GM23338 (cell line): ENCODE measurements at regions not wholly inside any gene's neighbourhood (a gene's known extent, or its start where the extent isn't known, plus 50 kb on each side); places are given as distances from the start of the nearest gene placed in this dataset.

ENCODE experiments used
- ATAC-seq: fragments of 200-7000 bp; cut with Tn5 transposase; 3 replicates; pipeline ENCODE4 v1.9.1; 2020
- DNase-seq: peaks from one replicate; pipeline ENCODE4 v3.0.0-alpha.2; 2015; ENCODE audit warnings: low spot score
- H2AFZ ChIP-seq: fragments of 200-600 bp; sonication (generic); 2 replicates; pipeline ENCODE4 v1.8.0; 2016; ENCODE audit warnings: antibody characterized with exemption, mild to moderate bottlenecking, moderate library complexity
- H3F3A ChIP-seq: fragments of 200-600 bp; sonication (generic); replicated peaks from 2 replicates; pipeline ENCODE4 v1.8.0; 2017; ENCODE audit warnings: antibody characterized with exemption, mixed run types, low read depth
- H3K27ac ChIP-seq: fragments of 200-600 bp; sonication (generic); 2 replicates; pipeline ENCODE4 v1.6.1; 2016; ENCODE audit warnings: low read depth
- H3K27me3 ChIP-seq: fragments of 200-600 bp; sonication (generic); 2 replicates; pipeline ENCODE4 v1.8.0; 2016; ENCODE audit warnings: mild to moderate bottlenecking, mixed run types, moderate library complexity; ENCODE audit not compliant: insufficient read depth
- H3K36me3 ChIP-seq: fragments of 200-600 bp; sonication (generic); 2 replicates; pipeline ENCODE4 v1.8.0; 2016; ENCODE audit warnings: mild to moderate bottlenecking; ENCODE audit not compliant: insufficient read depth
- H3K4me1 ChIP-seq: fragments of 200-600 bp; sonication (generic); 2 replicates; pipeline ENCODE4 v1.8.0; 2016; ENCODE audit warnings: mild to moderate bottlenecking, moderate library complexity; ENCODE audit not compliant: insufficient read depth
- H3K4me2 ChIP-seq: fragments of 200-600 bp; sonication (generic); 2 replicates; pipeline ENCODE4 v1.7.1; 2017; ENCODE audit warnings: mixed run types
- H3K4me3 ChIP-seq: fragments of 200-600 bp; sonication (generic); 2 replicates; pipeline ENCODE4 v1.6.1; 2016; ENCODE audit warnings: mixed run types
- H3K79me2 ChIP-seq: fragments of 200-600 bp; sonication (generic); replicated peaks from 2 replicates; pipeline ENCODE4 v1.8.0; 2017; ENCODE audit warnings: mild to moderate bottlenecking; ENCODE audit not compliant: insufficient read depth
- H3K9me2 ChIP-seq: fragments of 200-600 bp; sonication (generic); 2 replicates; pipeline ENCODE4 v1.8.0; 2017; ENCODE audit not compliant: insufficient read depth
- H4K20me1 ChIP-seq: fragments of 200-600 bp; sonication (generic); replicated peaks from 2 replicates; pipeline ENCODE4 v1.8.0; 2017; ENCODE audit warnings: mild to moderate bottlenecking; ENCODE audit not compliant: insufficient read depth
- H3K27ac Mint-ChIP-seq: 2 replicates; pipeline ENCODE4 v1.8.0; 2020; ENCODE audit warnings: inconsistent platforms, mild to moderate bottlenecking, moderate library complexity, mixed read lengths
- H3K27me3 Mint-ChIP-seq: 3 replicates; pipeline ENCODE4 v1.8.0; 2022; ENCODE audit warnings: low read depth, mild to moderate bottlenecking, moderate library complexity, mixed read lengths, inconsistent platforms; ENCODE audit not compliant: insufficient read depth, poor library complexity
- H3K36me3 Mint-ChIP-seq: 3 replicates; pipeline ENCODE4 v1.8.0; 2021; ENCODE audit warnings: low read depth, mild to moderate bottlenecking, inconsistent platforms, moderate library complexity, mixed read lengths
- H3K4me1 Mint-ChIP-seq: 3 replicates; pipeline ENCODE4 v1.8.0; 2020; ENCODE audit warnings: mild to moderate bottlenecking, inconsistent platforms, mixed read lengths
- H3K4me3 Mint-ChIP-seq: 3 replicates; pipeline ENCODE4 v1.8.0; 2021; ENCODE audit warnings: moderate library complexity, mild to moderate bottlenecking, inconsistent platforms, mixed read lengths
- H3K9me3 Mint-ChIP-seq: 3 replicates; pipeline ENCODE4 v1.8.0; 2020; ENCODE audit warnings: moderate library complexity, mild to moderate bottlenecking, inconsistent platforms, mixed read lengths
- CREB1 ChIP-seq: fragments of 250-450 bp; sonication (Bioruptor Pico); IDR thresholded peaks from 2 replicates; pipeline ENCODE4 v1.5.0; 2020; ENCODE audit warnings: low read depth, mild to moderate bottlenecking, moderate library complexity
- EZH2 ChIP-seq: fragments of 200-600 bp; sonication (generic); IDR thresholded peaks from one replicate; pipeline ENCODE4 v1.8.0; 2017; ENCODE audit warnings: antibody characterized with exemption, mild to moderate bottlenecking, low read depth; ENCODE audit not compliant: unreplicated experiment
- EZH2phosphoT487 ChIP-seq: fragments of 200-600 bp; sonication (generic); IDR thresholded peaks from one replicate; pipeline ENCODE4 v1.8.1; 2018; ENCODE audit warnings: antibody characterized with exemption; ENCODE audit not compliant: unreplicated experiment
- JUNB ChIP-seq: IDR thresholded peaks from one replicate; pipeline ENCODE4 v1.6.1; 2016; ENCODE audit warnings: antibody characterized with exemption; ENCODE audit not compliant: unreplicated experiment
- NANOG ChIP-seq: IDR thresholded peaks from 2 replicates; pipeline ENCODE4 v1.6.1; 2016; ENCODE audit warnings: antibody characterized with exemption, borderline replicate concordance
- STAT1 ChIP-seq: IDR thresholded peaks from one replicate; pipeline ENCODE4 v1.6.1; 2016; ENCODE audit warnings: antibody characterized with exemption; ENCODE audit not compliant: unreplicated experiment
- ZNF114 ChIP-seq: fragments of 250-450 bp; sonication (Bioruptor Pico); IDR thresholded peaks from 2 replicates; pipeline ENCODE4 v1.5.0; 2020; ENCODE audit warnings: mild to moderate bottlenecking, moderate library complexity
- ZNF331 ChIP-seq: fragments of 250-450 bp; sonication (Bioruptor Pico); IDR thresholded peaks from 2 replicates; pipeline ENCODE4 v1.5.0; 2020; ENCODE audit warnings: low read depth, mild to moderate bottlenecking, moderate library complexity
- TF ChIP-seq, protein P1 (sequence below): IDR thresholded peaks from 2 replicates; pipeline ENCODE4 v1.6.1; 2016; ENCODE audit warnings: antibody characterized with exemption
- TF ChIP-seq, protein P2 (sequence below): IDR thresholded peaks from one replicate; pipeline ENCODE4 v1.6.1; 2018; ENCODE audit warnings: antibody characterized with exemption; ENCODE audit not compliant: unreplicated experiment
- TF ChIP-seq, protein P3 (sequence below), 2 experiments: fragments of 200-600 bp in 1 of 2; sonication (generic) in 1 of 2; conservative IDR thresholded peaks; 2 replicates each; pipeline versions ENCODE4 v1.5.1 to v1.6.1; 2016 to 2017; ENCODE audit warnings: antibody characterized with exemption in 2 of 2, low read depth in 2 of 2, mild to moderate bottlenecking in 2 of 2, moderate library complexity in 1 of 2

DNA sequence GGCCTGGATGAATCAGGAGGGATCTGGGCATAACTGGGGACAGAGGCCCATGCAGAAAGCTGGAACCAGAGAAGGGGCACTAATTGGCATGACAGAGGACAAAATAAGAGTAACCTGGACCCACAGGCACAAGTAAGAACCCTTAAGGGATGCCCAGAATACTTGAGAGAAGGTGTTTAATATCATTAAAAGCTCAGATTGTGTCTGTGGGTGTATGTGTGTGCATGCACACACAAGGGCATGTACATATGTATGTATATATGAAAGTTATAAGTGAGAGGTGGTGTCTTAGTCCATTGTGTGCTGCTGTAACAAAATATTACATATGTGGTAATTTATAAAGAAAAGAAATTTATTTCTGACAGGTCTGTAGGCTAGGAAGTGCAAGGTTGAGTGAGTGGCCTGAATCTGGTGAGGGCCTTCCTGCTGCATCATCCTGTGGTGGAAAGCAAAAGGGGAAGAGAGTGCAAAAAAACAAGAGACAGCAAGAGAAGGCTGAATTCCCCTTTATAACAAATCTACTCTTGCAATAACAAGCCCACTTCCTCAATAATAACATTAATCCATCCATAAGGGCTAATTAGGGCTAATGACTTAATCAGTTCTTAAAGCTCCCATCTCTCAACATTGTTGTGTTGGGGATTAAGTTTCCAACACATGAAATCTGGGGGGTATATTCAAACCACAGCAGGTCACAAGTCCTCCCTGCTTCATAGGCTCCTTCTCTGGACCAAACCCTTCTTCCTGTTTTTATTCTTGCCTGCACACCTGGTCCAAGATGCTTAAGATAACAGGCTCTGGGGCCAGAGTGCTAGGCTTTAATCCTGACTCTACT lies 68.3 kb upstream of the POU2AF2 start:
- Histone ChIP-seq H3F3A (no peaks in the 10 kb centered on the region), H3K27ac (no peak overlapping the region), H3K9me2 (no peaks in the 10 kb centered on the region), H3K36me3 (no peaks in the 10 kb centered on the region), H3K4me3 (no peak overlapping the region), H3K27me3 (no peaks in the 10 kb centered on the region), H4K20me1 (no peaks in the 10 kb centered on the region), H3K4me2 (no peak overlapping the region), H3K4me1 (no peaks in the 10 kb centered on the region), H2AFZ (no peak overlapping the region), H3K79me2 (no peaks in the 10 kb centered on the region)
- TF ChIP-seq ZNF114 = no peak
- TF ChIP-seq EZH2phosphoT487 = no peak
- TF ChIP-seq CREB1 (CRISPR knock-in tag) = no peak
- no peak for TF ChIP-seq EZH2
- ATAC-seq = no peak
- no peak overlapping the region for H3K4me3 Mint-ChIP-seq
- no peak for DNase-seq
- H3K36me3 Mint-ChIP-seq = no peaks in the 10 kb centered on the region
- no peaks in the 10 kb centered on the region for H3K4me1 Mint-ChIP-seq
- no peaks in the 10 kb centered on the region for H3K9me3 Mint-ChIP-seq
- H3K27me3 Mint-ChIP-seq = no peaks in the 10 kb centered on the region
- H3K27ac Mint-ChIP-seq = no peak overlapping the region

DNA sequence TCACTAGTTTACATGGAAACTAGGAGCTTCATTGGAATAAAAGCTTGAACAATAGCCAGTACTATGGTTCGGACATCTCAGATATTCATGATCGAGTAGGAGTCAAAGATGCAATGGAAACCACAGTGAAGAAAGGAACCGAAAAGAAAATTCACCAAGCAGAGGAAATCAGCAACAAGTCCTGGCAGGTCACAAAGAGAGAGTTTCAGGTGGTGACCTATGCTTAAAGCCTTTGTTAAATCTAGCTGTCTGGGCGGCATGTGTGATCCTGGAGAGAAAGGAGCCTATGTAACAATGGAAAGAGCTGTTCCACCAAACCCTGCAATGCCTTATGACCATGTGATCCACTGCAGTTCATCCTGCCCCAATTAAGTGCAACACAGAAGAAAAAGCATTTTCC lies 68.9 kb upstream of the POU2AF2 start:
- H3K27ac Mint-ChIP-seq = no peak overlapping the region
- no peak overlapping the region for H3K4me3 ChIP-seq
- H3K27me3 Mint-ChIP-seq = no peaks in the 10 kb centered on the region
- TF ChIP-seq NANOG (no peak), CREB1 (CRISPR knock-in tag) (no peak), JUNB (no peak), ZNF331 (CRISPR knock-in tag) (no peak), ZNF114 (no peak), STAT1 (no peak), EZH2 (no peak)
- TF ChIP-seq, protein P1, sequence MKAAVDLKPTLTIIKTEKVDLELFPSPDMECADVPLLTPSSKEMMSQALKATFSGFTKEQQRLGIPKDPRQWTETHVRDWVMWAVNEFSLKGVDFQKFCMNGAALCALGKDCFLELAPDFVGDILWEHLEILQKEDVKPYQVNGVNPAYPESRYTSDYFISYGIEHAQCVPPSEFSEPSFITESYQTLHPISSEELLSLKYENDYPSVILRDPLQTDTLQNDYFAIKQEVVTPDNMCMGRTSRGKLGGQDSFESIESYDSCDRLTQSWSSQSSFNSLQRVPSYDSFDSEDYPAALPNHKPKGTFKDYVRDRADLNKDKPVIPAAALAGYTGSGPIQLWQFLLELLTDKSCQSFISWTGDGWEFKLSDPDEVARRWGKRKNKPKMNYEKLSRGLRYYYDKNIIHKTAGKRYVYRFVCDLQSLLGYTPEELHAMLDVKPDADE = no peak
- TF ChIP-seq, protein P2, sequence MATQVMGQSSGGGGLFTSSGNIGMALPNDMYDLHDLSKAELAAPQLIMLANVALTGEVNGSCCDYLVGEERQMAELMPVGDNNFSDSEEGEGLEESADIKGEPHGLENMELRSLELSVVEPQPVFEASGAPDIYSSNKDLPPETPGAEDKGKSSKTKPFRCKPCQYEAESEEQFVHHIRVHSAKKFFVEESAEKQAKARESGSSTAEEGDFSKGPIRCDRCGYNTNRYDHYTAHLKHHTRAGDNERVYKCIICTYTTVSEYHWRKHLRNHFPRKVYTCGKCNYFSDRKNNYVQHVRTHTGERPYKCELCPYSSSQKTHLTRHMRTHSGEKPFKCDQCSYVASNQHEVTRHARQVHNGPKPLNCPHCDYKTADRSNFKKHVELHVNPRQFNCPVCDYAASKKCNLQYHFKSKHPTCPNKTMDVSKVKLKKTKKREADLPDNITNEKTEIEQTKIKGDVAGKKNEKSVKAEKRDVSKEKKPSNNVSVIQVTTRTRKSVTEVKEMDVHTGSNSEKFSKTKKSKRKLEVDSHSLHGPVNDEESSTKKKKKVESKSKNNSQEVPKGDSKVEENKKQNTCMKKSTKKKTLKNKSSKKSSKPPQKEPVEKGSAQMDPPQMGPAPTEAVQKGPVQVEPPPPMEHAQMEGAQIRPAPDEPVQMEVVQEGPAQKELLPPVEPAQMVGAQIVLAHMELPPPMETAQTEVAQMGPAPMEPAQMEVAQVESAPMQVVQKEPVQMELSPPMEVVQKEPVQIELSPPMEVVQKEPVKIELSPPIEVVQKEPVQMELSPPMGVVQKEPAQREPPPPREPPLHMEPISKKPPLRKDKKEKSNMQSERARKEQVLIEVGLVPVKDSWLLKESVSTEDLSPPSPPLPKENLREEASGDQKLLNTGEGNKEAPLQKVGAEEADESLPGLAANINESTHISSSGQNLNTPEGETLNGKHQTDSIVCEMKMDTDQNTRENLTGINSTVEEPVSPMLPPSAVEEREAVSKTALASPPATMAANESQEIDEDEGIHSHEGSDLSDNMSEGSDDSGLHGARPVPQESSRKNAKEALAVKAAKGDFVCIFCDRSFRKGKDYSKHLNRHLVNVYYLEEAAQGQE = no peak
- TF ChIP-seq, protein P3, sequence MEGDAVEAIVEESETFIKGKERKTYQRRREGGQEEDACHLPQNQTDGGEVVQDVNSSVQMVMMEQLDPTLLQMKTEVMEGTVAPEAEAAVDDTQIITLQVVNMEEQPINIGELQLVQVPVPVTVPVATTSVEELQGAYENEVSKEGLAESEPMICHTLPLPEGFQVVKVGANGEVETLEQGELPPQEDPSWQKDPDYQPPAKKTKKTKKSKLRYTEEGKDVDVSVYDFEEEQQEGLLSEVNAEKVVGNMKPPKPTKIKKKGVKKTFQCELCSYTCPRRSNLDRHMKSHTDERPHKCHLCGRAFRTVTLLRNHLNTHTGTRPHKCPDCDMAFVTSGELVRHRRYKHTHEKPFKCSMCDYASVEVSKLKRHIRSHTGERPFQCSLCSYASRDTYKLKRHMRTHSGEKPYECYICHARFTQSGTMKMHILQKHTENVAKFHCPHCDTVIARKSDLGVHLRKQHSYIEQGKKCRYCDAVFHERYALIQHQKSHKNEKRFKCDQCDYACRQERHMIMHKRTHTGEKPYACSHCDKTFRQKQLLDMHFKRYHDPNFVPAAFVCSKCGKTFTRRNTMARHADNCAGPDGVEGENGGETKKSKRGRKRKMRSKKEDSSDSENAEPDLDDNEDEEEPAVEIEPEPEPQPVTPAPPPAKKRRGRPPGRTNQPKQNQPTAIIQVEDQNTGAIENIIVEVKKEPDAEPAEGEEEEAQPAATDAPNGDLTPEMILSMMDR (conservative IDR thresholded peaks at IDR 0.05; ENCODE audit: low read depth in 2 of 2) = no peak

More for the DNA sequence above, 68.9 kb upstream of the POU2AF2 start:
- Histone ChIP-seq H3K4me1 (no peaks in the 10 kb centered on the region), H3K27ac (no peak overlapping the region), H2AFZ (no peak overlapping the region), H4K20me1 (no peaks in the 10 kb centered on the region), H3K9me2 (no peaks in the 10 kb centered on the region), H3K27me3 (no peaks in the 10 kb centered on the region), H3K79me2 (no peaks in the 10 kb centered on the region), H3K36me3 (no peaks in the 10 kb centered on the region), H3F3A (no peaks in the 10 kb centered on the region), H3K4me2 (no peak overlapping the region)
- no peaks in the 10 kb centered on the region for H3K4me1 Mint-ChIP-seq
- no peaks in the 10 kb centered on the region for H3K9me3 Mint-ChIP-seq
- ATAC-seq = no peak
- DNase-seq = no peak
- H3K36me3 Mint-ChIP-seq = no peaks in the 10 kb centered on the region
- no peak overlapping the region for H3K4me3 Mint-ChIP-seq
